ENCODE measurements at regions not wholly inside any gene's neighbourhood (a gene's known extent, or its start where the extent isn't known, plus 50 kb on each side); places are given as distances from the start of the nearest gene placed in this dataset.

GRCh38 chr3:190192739-190193138, 72.0 kb upstream of the P3H2 start:
- TF ChIP-seq SMC3 (IDR thresholded peaks at IDR 0.05; ENCODE audit: low read depth, low read length), result no peak
- TF ChIP-seq CTCF (IDR thresholded peaks at IDR 0.05), result no peak
- no peak for TF ChIP-seq RAD21 (IDR thresholded peaks at IDR 0.05; ENCODE audit: low read length)
- TF ChIP-seq POLR2AphosphoS5 (IDR thresholded peaks at IDR 0.05; ENCODE audit: low read depth, low read length), result no peak
- no peak for TF ChIP-seq CHD2 (IDR thresholded peaks at IDR 0.05; ENCODE audit: low read length, partially characterized antibody)
- TF ChIP-seq IRF3 (IDR thresholded peaks at IDR 0.05; ENCODE audit: low read depth, low read length), result no peak

Measured in SK-N-SH (cell line).